ENCODE measurements at regions not wholly inside any gene's neighbourhood (a gene's known extent, or its start where the extent isn't known, plus 50 kb on each side); places are given as distances from the start of the nearest gene placed in this dataset.

DNA sequence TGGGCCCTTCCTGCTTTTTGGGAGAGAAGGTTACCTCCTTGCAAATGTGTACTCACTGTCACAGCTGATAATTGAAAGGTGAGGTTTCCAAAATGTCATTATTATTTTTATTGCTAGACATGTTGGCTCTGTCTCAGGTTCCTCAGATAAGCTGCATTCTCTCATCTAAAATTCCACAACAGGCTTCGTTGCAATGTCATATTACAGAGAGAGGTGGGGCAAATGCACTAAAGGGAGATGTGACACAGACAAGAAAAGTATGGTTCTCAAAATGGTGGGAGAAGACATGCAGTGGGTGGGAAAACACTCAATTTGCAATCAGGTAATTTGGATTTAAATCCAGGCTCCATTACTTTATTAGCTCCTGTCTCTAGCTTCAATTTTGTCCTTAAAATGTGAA is 256.4 kb upstream of the POU3F2 start:
- Mint-ChIP-seq H3K4me3 (ENCODE audit: unreplicated experiment) (no peak overlapping the region), H3K9me3 (ENCODE audit: unreplicated experiment) (no peaks in the 10 kb centered on the region), H3K27ac (ENCODE audit: unreplicated experiment) (no peak overlapping the region), H3K27me3 (ENCODE audit: unreplicated experiment) (no peaks in the 10 kb centered on the region), H3K4me1 (ENCODE audit: low read depth, unreplicated experiment) (peaks cover 7% of the 10 kb centered on the region), H3K36me3 (ENCODE audit: unreplicated experiment) (no peaks in the 10 kb centered on the region)
- TF ChIP-seq, protein P1, sequence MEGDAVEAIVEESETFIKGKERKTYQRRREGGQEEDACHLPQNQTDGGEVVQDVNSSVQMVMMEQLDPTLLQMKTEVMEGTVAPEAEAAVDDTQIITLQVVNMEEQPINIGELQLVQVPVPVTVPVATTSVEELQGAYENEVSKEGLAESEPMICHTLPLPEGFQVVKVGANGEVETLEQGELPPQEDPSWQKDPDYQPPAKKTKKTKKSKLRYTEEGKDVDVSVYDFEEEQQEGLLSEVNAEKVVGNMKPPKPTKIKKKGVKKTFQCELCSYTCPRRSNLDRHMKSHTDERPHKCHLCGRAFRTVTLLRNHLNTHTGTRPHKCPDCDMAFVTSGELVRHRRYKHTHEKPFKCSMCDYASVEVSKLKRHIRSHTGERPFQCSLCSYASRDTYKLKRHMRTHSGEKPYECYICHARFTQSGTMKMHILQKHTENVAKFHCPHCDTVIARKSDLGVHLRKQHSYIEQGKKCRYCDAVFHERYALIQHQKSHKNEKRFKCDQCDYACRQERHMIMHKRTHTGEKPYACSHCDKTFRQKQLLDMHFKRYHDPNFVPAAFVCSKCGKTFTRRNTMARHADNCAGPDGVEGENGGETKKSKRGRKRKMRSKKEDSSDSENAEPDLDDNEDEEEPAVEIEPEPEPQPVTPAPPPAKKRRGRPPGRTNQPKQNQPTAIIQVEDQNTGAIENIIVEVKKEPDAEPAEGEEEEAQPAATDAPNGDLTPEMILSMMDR (IDR thresholded peaks at IDR 0.05; ENCODE audit: partially characterized antibody, unreplicated experiment) = no peak
- no peak for DNase-seq

DNA sequence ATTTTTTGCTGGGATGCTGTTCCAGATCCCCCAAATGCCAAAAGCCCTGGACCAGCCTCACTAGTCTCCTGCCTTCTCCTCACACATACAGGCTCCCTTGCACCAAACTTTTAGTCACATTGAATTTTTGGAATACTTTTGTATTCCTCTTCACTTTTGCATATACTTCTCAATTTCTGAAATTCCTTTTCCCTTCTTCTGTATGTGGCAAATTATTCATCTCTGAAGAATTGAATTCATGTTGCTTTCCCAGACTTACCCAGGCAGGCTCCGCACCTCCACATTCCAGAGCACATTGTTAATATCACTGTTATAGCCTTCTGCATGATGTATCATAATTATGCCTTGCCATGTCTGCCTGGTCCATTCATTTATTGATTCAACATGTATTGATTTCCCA is 255.3 kb upstream of the POU3F2 start:
- Mint-ChIP-seq H3K27me3 (ENCODE audit: unreplicated experiment) (no peaks in the 10 kb centered on the region), H3K4me3 (ENCODE audit: unreplicated experiment) (no peak overlapping the region), H3K27ac (ENCODE audit: unreplicated experiment) (no peak overlapping the region), H3K36me3 (ENCODE audit: unreplicated experiment) (no peaks in the 10 kb centered on the region), H3K4me1 (ENCODE audit: low read depth, unreplicated experiment) (peaks cover 7% of the 10 kb centered on the region), H3K9me3 (ENCODE audit: unreplicated experiment) (no peaks in the 10 kb centered on the region)
- TF ChIP-seq, protein P1 (IDR thresholded peaks at IDR 0.05; ENCODE audit: partially characterized antibody, unreplicated experiment) = no peak
- no peak for DNase-seq

DNA sequence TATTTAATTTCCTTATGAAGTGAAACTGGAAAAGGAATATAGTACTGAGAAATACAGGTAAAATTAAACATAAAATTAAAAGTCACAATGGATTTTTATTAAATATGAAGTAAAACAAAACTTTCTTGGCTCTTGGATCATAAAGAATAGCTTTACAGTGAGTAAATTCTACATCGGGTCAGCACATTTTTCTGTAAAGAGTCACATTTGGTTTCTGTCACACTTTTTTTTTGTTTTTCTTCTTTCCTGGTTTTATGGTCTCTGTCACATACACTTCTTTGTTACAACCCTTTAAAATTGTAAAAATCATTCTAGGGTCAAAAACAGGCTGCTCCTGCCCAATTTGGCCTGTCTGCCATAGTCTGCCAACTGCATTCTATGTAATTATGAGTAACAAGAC is 254.4 kb upstream of the POU3F2 start:
- H3K27me3 Mint-ChIP-seq (ENCODE audit: unreplicated experiment) = no peaks in the 10 kb centered on the region
- H3K9me3 Mint-ChIP-seq (ENCODE audit: unreplicated experiment) = no peaks in the 10 kb centered on the region
- TF ChIP-seq, protein P1 (IDR thresholded peaks at IDR 0.05; ENCODE audit: partially characterized antibody, unreplicated experiment) = no peak
- no peaks in the 10 kb centered on the region for H3K36me3 Mint-ChIP-seq (ENCODE audit: unreplicated experiment)
- H3K4me1 Mint-ChIP-seq (ENCODE audit: low read depth, unreplicated experiment) = peaks cover 2% of the 10 kb centered on the region
- no peak overlapping the region for H3K4me3 Mint-ChIP-seq (ENCODE audit: unreplicated experiment)
- no peak overlapping the region for H3K27ac Mint-ChIP-seq (ENCODE audit: unreplicated experiment)
- no peak for DNase-seq

DNA sequence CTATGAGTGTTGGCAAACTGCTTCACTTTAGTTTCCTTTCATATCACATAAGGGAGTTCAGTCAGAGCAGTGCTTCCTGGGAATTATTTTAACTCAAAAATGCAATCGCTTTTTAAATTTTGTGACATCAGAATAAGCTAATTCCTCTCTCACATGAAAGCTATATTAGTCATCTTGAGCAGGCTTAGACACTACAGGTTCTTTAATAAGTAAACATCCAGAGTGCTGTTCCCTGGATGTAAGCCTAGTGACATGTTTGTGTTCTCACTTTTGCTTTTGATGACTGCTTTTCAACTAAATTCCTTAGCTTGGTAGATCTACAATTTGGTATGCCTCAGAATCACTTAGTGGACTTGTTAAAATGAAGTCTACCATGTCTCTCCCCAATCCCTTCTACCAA is 252.7 kb upstream of the POU3F2 start:
- no peak overlapping the region for H3K4me3 Mint-ChIP-seq (ENCODE audit: unreplicated experiment)
- H3K27me3 Mint-ChIP-seq (ENCODE audit: unreplicated experiment) = no peaks in the 10 kb centered on the region
- H3K36me3 Mint-ChIP-seq (ENCODE audit: unreplicated experiment) = no peaks in the 10 kb centered on the region
- TF ChIP-seq, protein P1 (IDR thresholded peaks at IDR 0.05; ENCODE audit: partially characterized antibody, unreplicated experiment) = no peak
- H3K4me1 Mint-ChIP-seq (ENCODE audit: low read depth, unreplicated experiment) = no peaks in the 10 kb centered on the region
- H3K27ac Mint-ChIP-seq (ENCODE audit: unreplicated experiment) = no peak overlapping the region
- no peak for DNase-seq
- no peaks in the 10 kb centered on the region for H3K9me3 Mint-ChIP-seq (ENCODE audit: unreplicated experiment)

DNA sequence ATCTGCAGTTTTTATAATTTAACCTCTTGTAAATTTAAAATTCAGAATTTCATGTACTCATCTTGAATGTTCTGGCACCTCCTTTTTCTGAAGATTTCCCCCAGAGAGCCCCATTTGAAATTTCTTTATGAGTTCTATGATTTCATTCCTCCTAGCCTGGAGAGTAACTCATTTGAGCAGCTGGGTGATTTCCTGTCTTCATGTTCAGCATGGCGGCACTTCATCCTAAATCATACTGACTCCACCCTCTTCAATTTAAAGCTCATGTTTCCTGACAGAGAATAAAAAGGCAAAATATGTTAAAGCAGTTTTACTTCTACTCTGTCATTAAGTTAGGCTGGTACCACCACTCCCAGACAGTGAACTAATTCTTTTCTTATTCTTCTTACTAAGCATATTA is 250.9 kb upstream of the POU3F2 start:
- no peak overlapping the region for H3K27ac Mint-ChIP-seq (ENCODE audit: unreplicated experiment)
- TF ChIP-seq, protein P1 (IDR thresholded peaks at IDR 0.05; ENCODE audit: partially characterized antibody, unreplicated experiment) = no peak
- no peaks in the 10 kb centered on the region for H3K9me3 Mint-ChIP-seq (ENCODE audit: unreplicated experiment)
- peaks cover 8% of the 10 kb centered on the region for H3K4me1 Mint-ChIP-seq (ENCODE audit: low read depth, unreplicated experiment)
- H3K4me3 Mint-ChIP-seq (ENCODE audit: unreplicated experiment) = no peak overlapping the region
- H3K36me3 Mint-ChIP-seq (ENCODE audit: unreplicated experiment) = no peaks in the 10 kb centered on the region
- no peaks in the 10 kb centered on the region for H3K27me3 Mint-ChIP-seq (ENCODE audit: unreplicated experiment)
- no peak for DNase-seq

All from glutamatergic neuron (in vitro differentiated cells).